Fibroblast of skin of abdomen (primary cell): ENCODE measurements at regions not wholly inside any gene's neighbourhood (a gene's known extent, or its start where the extent isn't known, plus 50 kb on each side); places are given as distances from the start of the nearest gene placed in this dataset.

ENCODE experiments used
- DNase-seq: peaks from one replicate; pipeline ENCODE4 v3.0.0-alpha.2; 2013

DNA sequence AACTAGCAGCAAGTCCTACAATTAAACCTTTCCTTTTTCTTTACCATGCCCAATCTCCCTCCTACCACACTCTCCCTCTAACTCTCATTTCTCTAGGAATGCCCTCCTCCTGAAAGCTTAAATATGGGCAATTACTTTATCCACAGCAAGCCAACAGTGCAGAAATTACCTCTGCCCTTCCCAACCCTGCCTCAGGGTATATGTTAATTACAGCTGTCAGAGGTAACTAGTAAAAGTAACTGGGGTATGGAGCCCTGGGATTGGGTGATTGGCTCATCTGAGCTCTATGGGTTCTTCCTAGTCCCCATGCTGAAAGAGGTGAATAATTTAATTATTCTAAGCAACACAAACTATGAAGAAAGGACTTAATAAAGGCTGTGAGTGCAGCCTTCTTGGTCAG lies 478.9 kb upstream of the NMUR2 start:
- DNase-seq = no peak

DNA sequence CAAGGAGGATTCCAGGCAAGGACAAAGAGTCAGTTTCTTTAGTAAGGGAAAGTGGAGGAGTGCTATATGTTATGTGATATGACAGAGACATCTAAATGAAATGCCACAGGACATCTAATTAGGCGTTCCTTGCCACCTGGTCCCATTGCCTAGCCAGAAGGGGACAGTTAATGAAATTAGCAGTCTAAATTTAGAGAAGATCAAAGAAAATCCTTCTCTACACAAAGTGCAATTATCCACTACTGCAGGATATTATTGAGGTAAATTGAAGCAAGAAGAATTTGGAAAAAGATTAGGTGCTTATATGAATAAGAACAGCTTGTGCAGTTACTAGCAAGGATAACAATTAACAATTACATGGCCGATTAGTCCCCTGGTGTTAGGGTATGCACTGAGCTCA lies 495.3 kb upstream of the NMUR2 start:
- DNase-seq = no peak

DNA sequence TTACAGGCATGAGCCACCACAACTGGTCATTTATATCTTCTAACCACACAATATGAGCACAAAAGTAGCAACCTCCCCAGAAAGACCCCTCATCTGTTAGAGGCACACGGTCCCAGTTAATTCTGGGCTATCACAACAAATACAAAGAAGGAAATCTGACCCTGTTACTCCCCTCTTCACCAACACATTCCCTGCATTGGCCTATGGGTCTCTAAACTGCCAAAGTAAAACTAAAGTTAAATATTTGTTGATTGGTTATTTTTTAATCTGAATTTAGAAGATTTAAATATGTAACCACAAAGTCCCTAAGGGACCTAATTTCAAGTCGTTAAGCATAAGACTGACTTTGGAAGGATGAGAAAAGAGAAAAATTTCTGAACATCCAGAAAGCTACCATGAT lies 496.7 kb upstream of the NMUR2 start:
- DNase-seq = no peak

DNA sequence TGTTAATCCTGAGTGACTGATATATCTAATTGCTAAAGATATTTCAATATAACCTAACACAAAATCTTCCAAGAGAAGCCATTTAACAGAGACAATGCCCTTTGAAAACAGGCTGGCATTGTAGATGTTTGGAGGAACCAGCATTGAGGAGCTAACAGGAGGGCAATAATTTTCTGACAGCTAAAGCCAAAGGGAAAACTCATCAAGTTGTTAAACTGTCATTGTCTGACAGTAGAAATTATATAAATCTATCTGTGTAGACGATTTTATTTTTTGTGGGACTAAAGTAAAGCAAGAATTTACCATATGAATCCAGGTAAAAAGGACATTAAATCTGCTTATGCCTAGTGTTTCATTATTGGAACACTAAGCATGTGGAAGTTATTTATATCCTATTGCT lies 500.2 kb upstream of the NMUR2 start:
- no peak for DNase-seq

- no peak for DNase-seq
Measured at GRCh38 chr5:152907488-152908245, 502.6 kb upstream of the NMUR2 start.

DNA sequence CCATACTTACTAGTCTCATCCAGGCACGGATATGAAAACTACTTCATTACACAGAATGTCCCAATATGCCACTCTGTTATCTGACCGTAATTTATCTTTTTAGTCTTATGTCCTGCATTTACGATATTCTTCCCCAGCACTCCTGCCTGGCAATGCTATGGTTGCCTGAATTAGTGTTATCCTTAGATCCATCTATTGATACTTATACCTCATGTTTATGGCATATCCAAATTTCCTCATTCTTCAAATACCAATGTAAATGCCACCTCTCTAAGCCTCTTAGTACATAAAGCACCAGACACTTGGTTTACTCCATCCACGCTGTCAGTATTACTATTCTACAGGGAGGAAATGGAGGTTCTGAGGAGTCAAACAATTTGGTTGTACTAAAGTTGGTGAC lies 507.8 kb upstream of the NMUR2 start:
- no peak for DNase-seq

- DNase-seq = no peak
Measured at GRCh38 chr5:152932621-152933020, 527.5 kb upstream of the NMUR2 start.

GRCh38 chr5:152933056-152933455 lies 528.0 kb upstream of the NMUR2 start:
- no peak for DNase-seq

DNA sequence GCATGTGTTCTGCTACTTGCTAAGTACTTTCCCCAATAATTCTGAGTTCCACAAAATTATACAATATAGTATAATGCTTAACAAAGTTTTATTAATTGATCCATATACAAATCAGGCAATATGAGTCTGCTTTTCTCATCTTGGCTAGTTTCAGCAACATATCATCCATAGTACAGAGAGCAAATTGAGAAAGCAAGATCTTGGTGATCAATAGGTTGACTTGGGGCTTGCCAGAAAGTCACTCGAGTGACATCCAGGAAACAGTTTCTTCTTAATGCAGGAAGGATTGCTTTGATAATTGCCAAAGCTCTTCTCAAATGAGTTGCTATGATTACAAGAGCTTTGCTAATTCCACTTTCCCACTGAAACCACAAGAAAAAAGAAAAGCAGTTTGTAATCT lies 533.6 kb upstream of the NMUR2 start:
- DNase-seq = no peak

DNA sequence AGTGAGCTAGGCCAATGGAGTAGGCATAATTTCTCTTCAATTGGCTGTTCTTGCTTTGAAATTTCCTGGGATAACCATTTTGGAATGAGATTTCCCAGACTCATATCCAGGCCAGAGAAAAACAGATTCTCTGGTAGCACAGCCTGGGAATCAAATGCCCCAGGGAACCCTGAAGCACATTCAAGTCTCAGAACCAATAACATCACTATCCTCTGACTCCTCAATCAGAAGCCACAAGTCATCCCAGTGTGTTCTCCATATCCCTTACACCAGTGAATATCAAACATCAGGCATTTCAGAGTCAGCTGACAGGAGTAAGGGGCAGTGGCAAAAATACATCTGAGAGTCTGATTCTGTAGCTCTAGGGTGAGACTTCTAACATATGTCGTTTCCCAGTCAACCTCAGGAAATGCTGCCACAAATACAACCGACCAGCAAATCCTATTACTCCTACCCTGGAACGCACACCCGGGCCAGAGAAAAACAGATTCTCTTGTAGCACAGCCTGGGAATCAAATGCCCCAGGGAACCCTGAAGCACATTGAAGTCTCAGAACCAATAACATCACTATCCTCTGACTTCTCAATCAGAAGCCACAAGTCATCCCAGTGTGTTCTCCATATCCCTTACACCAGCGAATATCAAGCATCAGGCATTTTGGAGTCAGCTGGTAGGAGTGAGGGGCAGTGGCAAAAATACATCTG lies 537.7 kb upstream of the NMUR2 start:
- DNase-seq = no peak

- DNase-seq = no peak
Measured at GRCh38 chr5:152953788-152954483, 536.5 kb upstream of the GRIA1 start.

- DNase-seq = no peak
Measured at GRCh38 chr5:152956943-152957613, 533.4 kb upstream of the GRIA1 start.

- no peak for DNase-seq
Measured at GRCh38 chr5:152978141-152978835, 512.2 kb upstream of the GRIA1 start.

GRCh38 chr5:152987131-152987530 lies 503.3 kb upstream of the GRIA1 start:
- DNase-seq = no peak

DNA sequence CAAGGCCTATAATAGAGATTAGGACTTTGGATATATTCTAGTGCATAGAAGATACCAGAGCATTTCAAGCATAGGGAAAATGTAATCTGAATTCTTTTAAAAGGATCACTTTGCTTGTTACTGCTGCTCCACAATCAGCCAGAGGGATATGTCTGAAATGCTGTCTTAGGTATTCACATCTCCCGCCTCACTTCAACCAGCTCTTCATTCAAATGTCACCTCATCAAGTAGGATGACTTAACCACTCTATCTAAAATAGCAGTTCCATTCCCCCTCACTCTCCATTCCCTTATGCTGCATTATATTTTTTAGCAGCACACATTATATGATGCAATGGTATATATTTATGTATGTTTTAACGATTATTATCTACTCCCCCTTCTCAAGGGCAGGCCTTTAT lies 500.3 kb upstream of the GRIA1 start:
- no peak for DNase-seq

- no peak for DNase-seq
Measured at GRCh38 chr5:152990649-152991048, 499.8 kb upstream of the GRIA1 start.

- DNase-seq = no peak
Measured at GRCh38 chr5:152994033-152994680, 496.3 kb upstream of the GRIA1 start.

DNA sequence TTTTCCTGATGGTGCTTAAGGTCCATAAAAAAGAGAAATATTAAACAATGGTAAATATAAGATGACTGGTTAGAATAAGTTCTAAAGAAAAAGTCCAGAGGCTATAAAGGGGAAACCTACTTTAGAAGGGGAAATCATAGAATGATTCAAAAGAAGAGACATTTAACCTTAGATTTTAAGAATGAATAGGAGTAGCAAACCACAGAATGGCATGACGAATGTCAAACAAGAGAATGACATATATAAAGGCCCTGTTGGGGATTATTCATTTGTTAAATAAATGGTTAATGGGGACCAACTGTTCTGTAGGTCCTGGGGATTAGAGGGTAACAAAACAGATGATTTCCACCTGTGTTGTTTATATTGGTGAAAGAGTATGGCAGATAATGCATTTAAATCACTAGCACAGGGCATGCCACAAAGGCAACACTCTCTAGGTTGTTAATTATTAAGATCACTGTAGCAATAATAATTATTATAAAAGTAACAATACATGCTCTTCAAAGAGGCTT lies 495.2 kb upstream of the GRIA1 start:
- no peak for DNase-seq

DNA sequence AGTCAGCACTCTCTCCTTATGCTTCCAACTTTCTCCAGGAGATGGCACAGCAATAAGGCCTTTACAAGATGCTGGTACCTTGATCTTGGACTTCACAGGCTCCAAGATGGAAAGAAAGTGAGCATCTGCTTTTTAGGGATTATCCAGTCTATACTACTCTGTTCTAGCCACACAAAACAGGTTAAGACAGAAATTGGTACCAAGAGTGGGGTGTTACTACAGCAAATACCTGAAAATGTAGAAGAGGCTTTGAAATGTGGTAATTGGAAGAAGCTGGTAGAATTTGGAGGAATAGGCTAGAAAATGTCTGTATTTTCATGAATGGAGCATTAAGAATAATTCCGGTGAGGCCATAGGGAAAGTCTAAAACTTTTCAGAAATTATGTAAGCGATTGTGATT lies 484.8 kb upstream of the GRIA1 start:
- no peak for DNase-seq

GRCh38 chr5:153006681-153007080 lies 483.8 kb upstream of the GRIA1 start:
- DNase-seq = no peak

- no peak for DNase-seq
Measured at GRCh38 chr5:153014194-153014593, 476.3 kb upstream of the GRIA1 start.

- no peak for DNase-seq
Measured at GRCh38 chr5:153018121-153018520, 472.3 kb upstream of the GRIA1 start.
